Suppressor macrophage (primary cell): ENCODE measurements at regions not wholly inside any gene's neighbourhood (a gene's known extent, or its start where the extent isn't known, plus 50 kb on each side); places are given as distances from the start of the nearest gene placed in this dataset.
A peak's percentile ranks its signal among the peaks of the same experiment; 100 is the strongest.

Source experiments
- DNase-seq, 4 experiments: peaks; one replicate each; pipeline ENCODE4 v3.0.0-alpha.2; 2020 to 2022

- no peak for DNase-seq
Measured at GRCh38 chr4:154086247-154086646, 297.4 kb upstream of the SFRP2 start.

- no peak for DNase-seq
Measured at GRCh38 chr4:154084864-154085263, 296.0 kb upstream of the SFRP2 start.

GRCh38 chr4:154082760-154083535 lies 294.1 kb upstream of the SFRP2 start:
- peak in 1 of 4 experiments; percentile 2 for DNase-seq

GRCh38 chr4:154081391-154081790 lies 292.5 kb upstream of the SFRP2 start:
- DNase-seq = no peak

GRCh38 chr4:154078504-154079350 lies 289.8 kb upstream of the SFRP2 start:
- DNase-seq = peak in 3 of 4 experiments; percentile 8 to 29 (median 25)

GRCh38 chr4:154076921-154077320 lies 288.0 kb upstream of the SFRP2 start:
- no peak for DNase-seq

- DNase-seq = peak in 1 of 4 experiments; percentile 26
Measured at GRCh38 chr4:154073107-154073822, 284.4 kb upstream of the SFRP2 start.

- DNase-seq = no peak
Measured at GRCh38 chr4:154067786-154068185, 278.9 kb upstream of the SFRP2 start.

GRCh38 chr4:154065368-154065767 lies 276.5 kb upstream of the SFRP2 start:
- no peak for DNase-seq

- no peak for DNase-seq
Measured at GRCh38 chr4:154064244-154064643, 275.4 kb upstream of the SFRP2 start.

- no peak for DNase-seq
Measured at GRCh38 chr4:154049457-154050181, 260.7 kb upstream of the SFRP2 start.

- no peak for DNase-seq
Measured at GRCh38 chr4:154047733-154048132, 258.9 kb upstream of the SFRP2 start.

GRCh38 chr4:154044742-154045485 lies 256.0 kb upstream of the SFRP2 start:
- no peak for DNase-seq

GRCh38 chr4:154044108-154044531 lies 255.2 kb upstream of the SFRP2 start:
- DNase-seq = no peak

- no peak for DNase-seq
Measured at GRCh38 chr4:154041640-154042039, 252.8 kb upstream of the SFRP2 start.

GRCh38 chr4:154039435-154040343 lies 250.8 kb upstream of the SFRP2 start:
- no peak for DNase-seq

- no peak for DNase-seq
Measured at GRCh38 chr4:154036856-154037255, 248.0 kb upstream of the SFRP2 start.

GRCh38 chr4:154035341-154035740 lies 246.5 kb upstream of the SFRP2 start:
- no peak for DNase-seq

- no peak for DNase-seq
Measured at GRCh38 chr4:154033921-154034320, 245.0 kb upstream of the SFRP2 start.

GRCh38 chr4:154032914-154033313 lies 244.0 kb upstream of the SFRP2 start:
- no peak for DNase-seq

GRCh38 chr4:154030746-154031145 lies 241.9 kb upstream of the SFRP2 start:
- DNase-seq = no peak
